Sigmoid colon (tissue), 6 donors: ENCODE measurements at regions not wholly inside any gene's neighbourhood (a gene's known extent, or its start where the extent isn't known, plus 50 kb on each side); places are given as distances from the start of the nearest gene placed in this dataset.

ENCODE experiments used
- DNase-seq: peaks from one replicate; pipeline ENCODE4 v3.0.0-alpha.2; 2019
- H3K27ac ChIP-seq, 4 donors: fragments of 200-600 bp; sonication (generic); one replicate each; pipeline ENCODE4 v1.5.1; 2016 to 2019; ENCODE audit warnings: mild to moderate bottlenecking in 1 of 4
- H3K27me3 ChIP-seq, 3 donors: fragments of 200-600 bp; sonication (generic); one replicate each; pipeline ENCODE4 v1.5.1; 2019; ENCODE audit warnings: mild to moderate bottlenecking in 1 of 3
- H3K36me3 ChIP-seq, 4 donors: fragments of 200-600 bp; sonication (generic); one replicate each; pipeline ENCODE4 v1.5.1; 2016 to 2019
- H3K4me1 ChIP-seq, 4 donors: fragments of 200-600 bp; sonication (generic); one replicate each; pipeline ENCODE4 v1.5.1; 2017 to 2019
- H3K4me3 ChIP-seq, 4 donors: fragments of 200-600 bp; sonication (generic); one replicate each; pipeline ENCODE4 v1.5.1; 2017 to 2019; ENCODE audit warnings: mild to moderate bottlenecking in 2 of 4, moderate library complexity in 1 of 4
- H3K9me3 ChIP-seq, 4 donors: fragments of 200-600 bp in 3 of 4; sonication (generic) in 3 of 4; one replicate each; pipeline versions ENCODE4 v1.5.1 to v1.6.1; 2013 to 2019
- EP300 ChIP-seq, 4 donors: sonication (generic); formaldehyde crosslinking; IDR thresholded peaks; one replicate each; pipeline ENCODE4 v1.6.1; 2017; ENCODE audit warnings: antibody characterized with exemption in 4 of 4
- POLR2A ChIP-seq, 2 donors: fragments of 450-650 bp; IDR thresholded peaks; one replicate each; pipeline ENCODE4 v1.6.1; 2016; ENCODE audit warnings: antibody characterized with exemption in 2 of 2, mild to moderate bottlenecking in 2 of 2, moderate library complexity in 2 of 2
- POLR2AphosphoS5 ChIP-seq, 4 donors: sonication (generic); formaldehyde crosslinking; IDR thresholded peaks; one replicate each; pipeline ENCODE4 v1.6.1; 2017; ENCODE audit warnings: antibody characterized with exemption in 4 of 4
- WGBS, 2 donors: extraction: QIAGEN DNeasy Blood & Tissue Kit; methylation state at CpG; one replicate each; pipeline ENCODE4 v1.1.7; 2013; 5-methylcytosine and 5-hydroxymethylcytosine counted together
- intact Hi-C: fragments of 100-400 bp; cut with DNase I; formaldehyde crosslinking; loops from one replicate; pipeline ENCODE4 v1.15.1; 2023
- TF ChIP-seq, protein P1 (sequence below), 4 experiments: fragments of 450-650 bp in 3 of 4; fragments of 200-600 bp in 1 of 4; IDR thresholded peaks; one replicate each; pipeline ENCODE4 v1.5.1; 2016 to 2019; ENCODE audit warnings: antibody characterized with exemption in 4 of 4, mild to moderate bottlenecking in 3 of 4, moderate library complexity in 2 of 4
- donor health status: healthy with polysubstance abuse.
- donor health status: healthy.

DNA sequence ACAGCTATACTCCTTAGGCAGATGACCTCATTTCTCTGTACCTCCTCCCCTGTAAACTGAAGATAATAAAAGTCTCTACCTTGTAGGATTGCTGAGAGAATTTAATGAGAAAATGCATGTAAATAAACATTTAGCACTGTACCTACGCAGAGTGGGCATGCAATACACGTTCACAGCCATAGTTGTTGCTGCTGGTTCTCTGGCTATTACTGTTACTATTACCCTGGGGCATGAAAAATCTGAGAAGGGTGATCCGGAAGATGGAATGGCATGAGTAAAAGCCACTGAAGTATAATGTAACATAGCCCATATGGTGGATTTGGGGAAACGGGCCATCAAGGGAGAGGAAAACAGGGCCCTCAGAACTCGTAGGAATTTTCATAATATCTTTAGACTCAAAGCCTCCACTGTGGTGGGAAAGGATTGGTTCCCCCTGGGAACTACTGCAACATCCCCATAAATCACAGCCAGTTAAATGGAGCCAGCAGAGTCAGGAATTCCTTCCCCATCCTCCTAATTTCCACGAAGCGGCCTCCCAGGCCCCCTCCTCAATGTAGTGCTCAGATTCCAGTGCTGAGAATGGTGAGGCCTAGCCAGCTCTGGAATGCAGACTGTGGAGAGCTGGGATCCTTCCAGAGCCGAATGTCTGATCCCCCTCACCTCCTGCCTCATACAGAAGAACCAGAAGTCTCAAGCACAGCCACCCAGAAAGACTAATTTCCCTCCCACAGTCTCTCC is 205.3 kb downstream of the MN1 start:
- H3K4me1 ChIP-seq, result peaks cover 0 to 7% (median 0%) of the 10 kb centered on the region in 4 donors
- H3K27ac ChIP-seq, result peak overlapping the region in 1 of 4 donors; percentile 28
- intact Hi-C loops, result no loop called here
- no peaks in the 10 kb centered on the region for H3K27me3 ChIP-seq
- no peak for DNase-seq
- no peaks in the 10 kb centered on the region for H3K36me3 ChIP-seq
- no peak overlapping the region for H3K4me3 ChIP-seq
- H3K9me3 ChIP-seq, result no peaks in the 10 kb centered on the region
- 75 to 82% methylated on average over 8 of the region's 8 CpGs for WGBS, 2 donors
- TF ChIP-seq EP300 (IDR thresholded peaks at IDR 0.05), result no peak
- TF ChIP-seq, protein P1, sequence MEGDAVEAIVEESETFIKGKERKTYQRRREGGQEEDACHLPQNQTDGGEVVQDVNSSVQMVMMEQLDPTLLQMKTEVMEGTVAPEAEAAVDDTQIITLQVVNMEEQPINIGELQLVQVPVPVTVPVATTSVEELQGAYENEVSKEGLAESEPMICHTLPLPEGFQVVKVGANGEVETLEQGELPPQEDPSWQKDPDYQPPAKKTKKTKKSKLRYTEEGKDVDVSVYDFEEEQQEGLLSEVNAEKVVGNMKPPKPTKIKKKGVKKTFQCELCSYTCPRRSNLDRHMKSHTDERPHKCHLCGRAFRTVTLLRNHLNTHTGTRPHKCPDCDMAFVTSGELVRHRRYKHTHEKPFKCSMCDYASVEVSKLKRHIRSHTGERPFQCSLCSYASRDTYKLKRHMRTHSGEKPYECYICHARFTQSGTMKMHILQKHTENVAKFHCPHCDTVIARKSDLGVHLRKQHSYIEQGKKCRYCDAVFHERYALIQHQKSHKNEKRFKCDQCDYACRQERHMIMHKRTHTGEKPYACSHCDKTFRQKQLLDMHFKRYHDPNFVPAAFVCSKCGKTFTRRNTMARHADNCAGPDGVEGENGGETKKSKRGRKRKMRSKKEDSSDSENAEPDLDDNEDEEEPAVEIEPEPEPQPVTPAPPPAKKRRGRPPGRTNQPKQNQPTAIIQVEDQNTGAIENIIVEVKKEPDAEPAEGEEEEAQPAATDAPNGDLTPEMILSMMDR (IDR thresholded peaks at IDR 0.05), result no peak
- no peak for TF ChIP-seq POLR2AphosphoS5 (IDR thresholded peaks at IDR 0.05)
- TF ChIP-seq POLR2A (IDR thresholded peaks at IDR 0.05), result no peak

- intact Hi-C loops, result no loop called here
- Histone ChIP-seq H3K27me3 (no peaks in the 10 kb centered on the region), H3K27ac (no peak overlapping the region)
Measured at GRCh38 chr22:27597703-27598444, 203.7 kb downstream of the MN1 start.

DNA sequence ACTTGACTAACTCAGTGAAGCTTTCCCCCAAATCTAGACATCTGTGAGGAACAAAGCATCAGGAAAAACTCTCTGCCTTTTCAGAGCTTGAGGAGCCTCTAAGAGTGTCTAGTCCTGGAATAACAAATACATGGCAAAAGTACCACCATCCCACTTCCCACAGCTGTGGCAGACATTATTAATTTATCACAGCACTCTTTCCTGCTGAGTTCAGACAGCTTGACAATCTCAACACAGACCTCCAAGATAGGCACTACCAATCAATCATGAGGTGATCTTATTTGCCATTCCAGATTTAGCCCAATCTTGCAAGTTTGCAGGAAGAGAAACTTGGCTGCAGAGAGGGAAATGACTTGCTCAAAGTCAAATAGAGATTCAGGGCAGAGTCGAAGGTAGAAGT is 202.8 kb downstream of the MN1 start:
- DNase-seq, result no peak
- TF ChIP-seq, protein P1 (IDR thresholded peaks at IDR 0.05), result no peak
- TF ChIP-seq EP300 (IDR thresholded peaks at IDR 0.05), result no peak
- no peak for TF ChIP-seq POLR2AphosphoS5 (IDR thresholded peaks at IDR 0.05)
- TF ChIP-seq POLR2A (IDR thresholded peaks at IDR 0.05), result no peak
- WGBS, 2 donors, result 49 to 61% methylated on average over 1 of the region's 1 CpG
- Histone ChIP-seq H3K9me3 (no peaks in the 10 kb centered on the region), H3K4me1 (peaks cover 0 to 7% (median 0%) of the 10 kb centered on the region in 4 donors), H3K36me3 (no peaks in the 10 kb centered on the region), H3K27me3 (no peaks in the 10 kb centered on the region), H3K27ac (no peak overlapping the region), H3K4me3 (no peak overlapping the region)
- intact Hi-C loops, result no loop called here

More at GRCh38 chr22:27597703-27598444, 203.7 kb downstream of the MN1 start:
- DNase-seq, result no peak
- Histone ChIP-seq H3K4me3 (no peak overlapping the region), H3K9me3 (no peaks in the 10 kb centered on the region), H3K36me3 (no peaks in the 10 kb centered on the region), H3K4me1 (peaks cover 0 to 7% (median 0%) of the 10 kb centered on the region in 4 donors)
- no peak for TF ChIP-seq POLR2AphosphoS5 (IDR thresholded peaks at IDR 0.05)
- WGBS, 2 donors, result 48 to 83% methylated on average over 1 of the region's 1 CpG

DNA sequence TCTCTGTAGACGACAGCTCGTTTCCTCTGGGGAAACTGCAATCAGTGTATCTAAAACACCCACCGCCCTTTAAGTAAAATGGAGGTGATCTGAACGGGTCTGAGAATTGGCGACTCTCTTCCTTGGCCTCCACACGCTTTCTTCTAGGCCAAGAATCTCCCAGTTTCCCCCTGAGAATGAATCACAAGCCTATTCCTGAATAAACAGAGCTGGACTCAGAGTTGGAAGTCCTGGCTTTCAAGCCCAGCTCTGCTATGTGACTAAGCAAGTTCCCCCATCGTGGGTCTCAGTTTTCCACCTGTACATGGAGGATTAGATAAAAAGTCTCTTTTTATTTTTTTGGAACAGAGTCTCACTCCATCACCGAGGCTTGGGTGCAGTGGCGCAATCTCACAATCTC is 200.4 kb downstream of the MN1 start:
- DNase-seq, result no peak
- H3K36me3 ChIP-seq, result no peaks in the 10 kb centered on the region
- H3K9me3 ChIP-seq, result no peaks in the 10 kb centered on the region
- H3K27ac ChIP-seq, result no peak overlapping the region
- peaks cover 0 to 6% (median 0%) of the 10 kb centered on the region in 4 donors for H3K4me1 ChIP-seq
- 76 to 79% methylated on average over 9 of the region's 9 CpGs for WGBS, 2 donors
- H3K4me3 ChIP-seq, result no peak overlapping the region
- intact Hi-C loops, result no loop called here
- no peaks in the 10 kb centered on the region for H3K27me3 ChIP-seq
- no peak for TF ChIP-seq EP300 (IDR thresholded peaks at IDR 0.05)
- no peak for TF ChIP-seq POLR2AphosphoS5 (IDR thresholded peaks at IDR 0.05)
- no peak for TF ChIP-seq POLR2A (IDR thresholded peaks at IDR 0.05)
- TF ChIP-seq, protein P1 (IDR thresholded peaks at IDR 0.05), result no peak

GRCh38 chr22:27602390-27602789 is 199.2 kb downstream of the MN1 start:
- TF ChIP-seq POLR2A (IDR thresholded peaks at IDR 0.05), result no peak
- TF ChIP-seq EP300 (IDR thresholded peaks at IDR 0.05), result no peak
- no peak for TF ChIP-seq POLR2AphosphoS5 (IDR thresholded peaks at IDR 0.05)
- TF ChIP-seq, protein P1 (IDR thresholded peaks at IDR 0.05), result no peak
- Histone ChIP-seq H3K27me3 (no peaks in the 10 kb centered on the region), H3K27ac (no peak overlapping the region), H3K4me3 (no peak overlapping the region), H3K4me1 (no peaks in the 10 kb centered on the region), H3K36me3 (no peaks in the 10 kb centered on the region), H3K9me3 (no peaks in the 10 kb centered on the region)
- intact Hi-C loops, result no loop called here
- 48 to 74% methylated on average over 6 of the region's 6 CpGs for WGBS, 2 donors
- no peak for DNase-seq
